IMR-90 (cell line): ENCODE measurements at regions not wholly inside any gene's neighbourhood (a gene's known extent, or its start where the extent isn't known, plus 50 kb on each side); places are given as distances from the start of the nearest gene placed in this dataset.

Experiments used
- BHLHE40 ChIP-seq: fragments of 150-350 bp; IDR thresholded peaks from 2 replicates; pipeline ENCODE4 v1.6.1; 2016; ENCODE audit warnings: mild to moderate bottlenecking, low read depth, low read length
- CEBPB ChIP-seq: IDR thresholded peaks from 2 replicates; pipeline ENCODE4 v1.6.1; 2012; ENCODE audit warnings: low read depth, low read length, improper control_type of control experiment
- CHD1 ChIP-seq: IDR thresholded peaks from 2 replicates; pipeline ENCODE4 v1.6.1; 2012; ENCODE audit warnings: low read depth, low read length, improper control_type of control experiment
- FOS ChIP-seq: fragments of 150-350 bp; IDR thresholded peaks from 2 replicates; pipeline ENCODE4 v1.6.1; 2016; ENCODE audit warnings: low read depth, low read length
- MAFK ChIP-seq: IDR thresholded peaks from 2 replicates; pipeline ENCODE4 v1.6.1; 2012; ENCODE audit warnings: low read depth, low read length, improper control_type of control experiment
- MXI1 ChIP-seq: IDR thresholded peaks from 2 replicates; pipeline ENCODE4 v1.6.1; 2012; ENCODE audit warnings: low read depth, mild to moderate bottlenecking, low read length, moderate library complexity, borderline replicate concordance
- POLR2A ChIP-seq: IDR thresholded peaks from 2 replicates; pipeline ENCODE4 v1.6.1; 2012; ENCODE audit warnings: mild to moderate bottlenecking, low read depth, low read length
- RAD21 ChIP-seq: IDR thresholded peaks from 2 replicates; pipeline ENCODE4 v1.6.1; 2012; ENCODE audit warnings: low read length, improper control_type of control experiment
- RCOR1 ChIP-seq: IDR thresholded peaks from 2 replicates; pipeline ENCODE4 v1.6.1; 2012; ENCODE audit warnings: mild to moderate bottlenecking, low read length, improper control_type of control experiment; ENCODE audit not compliant: insufficient replicate concordance
- RFX5 ChIP-seq: IDR thresholded peaks from 2 replicates; pipeline ENCODE4 v1.8.0; 2012; ENCODE audit warnings: low read depth, mild to moderate bottlenecking, low read length, moderate library complexity
- SMC3 ChIP-seq: fragments of 150-350 bp; IDR thresholded peaks from 2 replicates; pipeline ENCODE4 v1.6.1; 2016; ENCODE audit warnings: low read depth, mild to moderate bottlenecking, antibody characterized with exemption, low read length, moderate library complexity
- USF2 ChIP-seq: fragments of 150-350 bp; IDR thresholded peaks from 2 replicates; pipeline ENCODE4 v1.6.1; 2017; ENCODE audit warnings: mild to moderate bottlenecking, antibody characterized with exemption, low read length, low read depth
- TF ChIP-seq, protein P1 (sequence below): conservative IDR thresholded peaks from 2 replicates; pipeline ENCODE4 v1.5.1; 2012; ENCODE audit warnings: mild to moderate bottlenecking, low read depth, low read length, improper control_type of control experiment
- TF ChIP-seq, protein P2 (sequence below): fragments of 150-350 bp; IDR thresholded peaks from 2 replicates; pipeline ENCODE4 v1.6.1; 2016; ENCODE audit warnings: low read depth, mild to moderate bottlenecking, low read length, moderate library complexity, borderline replicate concordance

GRCh38 chr2:6309415-6310255, 556.1 kb downstream of the CMPK2 start:
- TF ChIP-seq, protein P1, sequence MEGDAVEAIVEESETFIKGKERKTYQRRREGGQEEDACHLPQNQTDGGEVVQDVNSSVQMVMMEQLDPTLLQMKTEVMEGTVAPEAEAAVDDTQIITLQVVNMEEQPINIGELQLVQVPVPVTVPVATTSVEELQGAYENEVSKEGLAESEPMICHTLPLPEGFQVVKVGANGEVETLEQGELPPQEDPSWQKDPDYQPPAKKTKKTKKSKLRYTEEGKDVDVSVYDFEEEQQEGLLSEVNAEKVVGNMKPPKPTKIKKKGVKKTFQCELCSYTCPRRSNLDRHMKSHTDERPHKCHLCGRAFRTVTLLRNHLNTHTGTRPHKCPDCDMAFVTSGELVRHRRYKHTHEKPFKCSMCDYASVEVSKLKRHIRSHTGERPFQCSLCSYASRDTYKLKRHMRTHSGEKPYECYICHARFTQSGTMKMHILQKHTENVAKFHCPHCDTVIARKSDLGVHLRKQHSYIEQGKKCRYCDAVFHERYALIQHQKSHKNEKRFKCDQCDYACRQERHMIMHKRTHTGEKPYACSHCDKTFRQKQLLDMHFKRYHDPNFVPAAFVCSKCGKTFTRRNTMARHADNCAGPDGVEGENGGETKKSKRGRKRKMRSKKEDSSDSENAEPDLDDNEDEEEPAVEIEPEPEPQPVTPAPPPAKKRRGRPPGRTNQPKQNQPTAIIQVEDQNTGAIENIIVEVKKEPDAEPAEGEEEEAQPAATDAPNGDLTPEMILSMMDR = no peak
- TF ChIP-seq RFX5 (no peak), RCOR1 (no peak), SMC3 (no peak), RAD21 (no peak), MAFK (no peak), POLR2A (no peak), USF2 (no peak), BHLHE40 (no peak), CEBPB (no peak), CHD1 (no peak), MXI1 (no peak), FOS (no peak)
- TF ChIP-seq, protein P2, sequence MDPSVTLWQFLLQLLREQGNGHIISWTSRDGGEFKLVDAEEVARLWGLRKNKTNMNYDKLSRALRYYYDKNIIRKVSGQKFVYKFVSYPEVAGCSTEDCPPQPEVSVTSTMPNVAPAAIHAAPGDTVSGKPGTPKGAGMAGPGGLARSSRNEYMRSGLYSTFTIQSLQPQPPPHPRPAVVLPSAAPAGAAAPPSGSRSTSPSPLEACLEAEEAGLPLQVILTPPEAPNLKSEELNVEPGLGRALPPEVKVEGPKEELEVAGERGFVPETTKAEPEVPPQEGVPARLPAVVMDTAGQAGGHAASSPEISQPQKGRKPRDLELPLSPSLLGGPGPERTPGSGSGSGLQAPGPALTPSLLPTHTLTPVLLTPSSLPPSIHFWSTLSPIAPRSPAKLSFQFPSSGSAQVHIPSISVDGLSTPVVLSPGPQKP = no peak
